RWPE2 (cell line): ENCODE measurements at regions not wholly inside any gene's neighbourhood (a gene's known extent, or its start where the extent isn't known, plus 50 kb on each side); places are given as distances from the start of the nearest gene placed in this dataset.

ENCODE experiments used
- ATAC-seq: fragments of 200-7000 bp; cut with Tn5 transposase; 3 replicates; pipeline ENCODE4 v1.9.1; 2021; ENCODE audit warnings: low read depth
- DNase-seq: peaks from one replicate; pipeline ENCODE4 v3.0.0-alpha.2; 2020; ENCODE audit warnings: low spot score
- H3K27ac ChIP-seq: fragments of 450-650 bp; 2 replicates; pipeline ENCODE4 v1.5.1; 2017; ENCODE audit warnings: mild to moderate bottlenecking; ENCODE audit not compliant: poor library complexity, severe bottlenecking
- H3K27me3 ChIP-seq: fragments of 250-450 bp; sonication (Bioruptor Pico); 2 replicates; pipeline ENCODE4 v1.5.1; 2021; ENCODE audit warnings: mild to moderate bottlenecking, moderate library complexity; ENCODE audit not compliant: insufficient read depth, poor library complexity, severe bottlenecking
- H3K36me3 ChIP-seq: fragments of 250-450 bp; sonication (Bioruptor Pico); 2 replicates; pipeline ENCODE4 v1.5.1; 2020; ENCODE audit warnings: low read depth, mild to moderate bottlenecking, moderate library complexity
- H3K4me1 ChIP-seq: fragments of 250-450 bp; sonication (Bioruptor Pico); 2 replicates; pipeline ENCODE4 v1.5.1; 2021; ENCODE audit warnings: mild to moderate bottlenecking, moderate library complexity; ENCODE audit not compliant: insufficient read depth, poor library complexity, severe bottlenecking
- H3K4me3 ChIP-seq: fragments of 250-450 bp; sonication (Bioruptor Pico); 2 replicates; pipeline ENCODE4 v1.5.1; 2021; ENCODE audit warnings: mild to moderate bottlenecking, moderate library complexity; ENCODE audit not compliant: severe bottlenecking
- H3K9me3 ChIP-seq: fragments of 250-450 bp; sonication (Bioruptor Pico); 2 replicates; pipeline ENCODE4 v1.5.1; 2021; ENCODE audit warnings: mild to moderate bottlenecking, moderate library complexity; ENCODE audit not compliant: severe bottlenecking
- CTCF ChIP-seq: fragments of 450-650 bp; IDR thresholded peaks from one replicate; pipeline ENCODE4 v1.5.1; 2017; ENCODE audit warnings: mild to moderate bottlenecking, moderate library complexity; ENCODE audit not compliant: poor library complexity, severe bottlenecking

GRCh38 chr1:163807331-163808049, 485.7 kb downstream of the NUF2 start:
- H3K27ac ChIP-seq, result no peak overlapping the region
- no peaks in the 10 kb centered on the region for H3K9me3 ChIP-seq
- TF ChIP-seq CTCF, result no peak
- no peak for DNase-seq
- H3K27me3 ChIP-seq, result no peaks in the 10 kb centered on the region
- ATAC-seq, result no peak
- H3K4me1 ChIP-seq, result no peaks in the 10 kb centered on the region
- H3K4me3 ChIP-seq, result no peak overlapping the region
- H3K36me3 ChIP-seq, result no peaks in the 10 kb centered on the region

- DNase-seq (no peak), ATAC-seq (no peak)
- TF ChIP-seq CTCF, result no peak
- H3K36me3 ChIP-seq, result no peaks in the 10 kb centered on the region
- no peaks in the 10 kb centered on the region for H3K9me3 ChIP-seq
- H3K4me1 ChIP-seq, result no peaks in the 10 kb centered on the region
- no peak overlapping the region for H3K4me3 ChIP-seq
- no peak overlapping the region for H3K27ac ChIP-seq
- H3K27me3 ChIP-seq, result no peaks in the 10 kb centered on the region
Observed at GRCh38 chr1:163813251-163813650, 491.5 kb downstream of the NUF2 start.

- DNase-seq, result no peak
- Histone ChIP-seq H3K9me3 (no peaks in the 10 kb centered on the region), H3K27ac (no peak overlapping the region), H3K4me1 (peaks cover 11% of the 10 kb centered on the region), H3K27me3 (no peaks in the 10 kb centered on the region), H3K4me3 (no peak overlapping the region), H3K36me3 (no peaks in the 10 kb centered on the region)
- TF ChIP-seq CTCF, result no peak
- ATAC-seq, result no peak
Observed at GRCh38 chr1:163820226-163820625, 498.5 kb downstream of the NUF2 start.

GRCh38 chr1:163820766-163821165, 499.0 kb downstream of the NUF2 start:
- H3K27ac ChIP-seq, result no peak overlapping the region
- no peak overlapping the region for H3K4me3 ChIP-seq
- peak; percentile 50 for TF ChIP-seq CTCF
- no peak for DNase-seq
- H3K36me3 ChIP-seq, result no peaks in the 10 kb centered on the region
- H3K4me1 ChIP-seq, result peaks cover 11% of the 10 kb centered on the region
- no peaks in the 10 kb centered on the region for H3K27me3 ChIP-seq
- H3K9me3 ChIP-seq, result no peaks in the 10 kb centered on the region
- ATAC-seq, result no peak

GRCh38 chr1:163821679-163822078, 499.9 kb downstream of the NUF2 start:
- no peak for DNase-seq
- Histone ChIP-seq H3K36me3 (no peaks in the 10 kb centered on the region), H3K27me3 (no peaks in the 10 kb centered on the region), H3K27ac (no peak overlapping the region), H3K4me1 (peaks cover 11% of the 10 kb centered on the region), H3K9me3 (no peaks in the 10 kb centered on the region), H3K4me3 (no peak overlapping the region)
- TF ChIP-seq CTCF, result no peak
- no peak for ATAC-seq
